A673 (cell line): ENCODE measurements at regions not wholly inside any gene's neighbourhood (a gene's known extent, or its start where the extent isn't known, plus 50 kb on each side); places are given as distances from the start of the nearest gene placed in this dataset.

Source experiments
- BruUV-seq: library from RNA; stranded (reverse); fragments of 400-500 nt; replicated peaks from 2 replicates; lab custom pipeline; 2021; lab: Mats Ljungman, UMichigan
- CTCF ChIA-PET: fragments of 300-600 bp; sonication (Branson Sonifier 250); formaldehyde crosslinking; loops from one replicate; lab custom pipeline; 2022; ENCODE audit warnings: antibody characterized with exemption; lab: Charles Lee
- POLR2A ChIA-PET: fragments of 300-600 bp; sonication (Branson Sonifier 250); formaldehyde crosslinking; loops from one replicate; lab custom pipeline; 2022; ENCODE audit warnings: antibody characterized with exemption; ENCODE audit not compliant: low non-redundant PET; lab: Charles Lee
- DNase-seq: peaks from one replicate; pipeline ENCODE4 v3.0.0-alpha.2; 2015; ENCODE audit warnings: low spot score
- H3K27ac ChIP-seq: fragments of 200-600 bp; sonication (generic); 2 replicates; pipeline ENCODE4 v1.5.1; 2016; ENCODE audit warnings: mixed run types, low read depth, mild to moderate bottlenecking, mixed read lengths, antibody characterized with exemption, low read length; ENCODE audit not compliant: poor library complexity, severe bottlenecking
- H3K27me3 ChIP-seq: fragments of 200-600 bp; sonication (generic); replicated peaks from 2 replicates; pipeline ENCODE4 v1.6.1; 2017; ENCODE audit warnings: mixed run types, low read depth, mild to moderate bottlenecking, mixed read lengths, antibody characterized with exemption, low read length; ENCODE audit not compliant: insufficient read depth, poor library complexity
- H3K36me3 ChIP-seq: fragments of 200-600 bp; sonication (generic); 2 replicates; pipeline ENCODE4 v1.6.1; 2016; ENCODE audit warnings: mixed run types, mild to moderate bottlenecking, mixed read lengths, antibody characterized with exemption, low read length; ENCODE audit not compliant: insufficient read depth, poor library complexity, severe bottlenecking
- H3K4me1 ChIP-seq: fragments of 200-600 bp; sonication (generic); 2 replicates; pipeline ENCODE4 v1.6.1; 2017; ENCODE audit warnings: mixed run types, mild to moderate bottlenecking, mixed read lengths, antibody characterized with exemption, low read length; ENCODE audit not compliant: insufficient read depth, poor library complexity, severe bottlenecking
- H3K4me3 ChIP-seq: fragments of 200-600 bp; sonication (generic); 2 replicates; pipeline ENCODE4 v1.5.1; 2016; ENCODE audit warnings: low read depth, mixed run types, mild to moderate bottlenecking, mixed read lengths, low read length; ENCODE audit not compliant: poor library complexity, severe bottlenecking
- H3K9me3 ChIP-seq: fragments of 200-600 bp; sonication (generic); 2 replicates; pipeline ENCODE4 v1.6.1; 2016; ENCODE audit warnings: mixed run types, low read depth, mild to moderate bottlenecking, mixed read lengths, antibody characterized with exemption, low read length; ENCODE audit not compliant: poor library complexity, severe bottlenecking
- CTCF ChIP-seq: fragments of 300-800, 200-600 bp; sonication (generic); conservative IDR thresholded peaks from 2 replicates; pipeline ENCODE4 v1.5.1; 2017; ENCODE audit warnings: low read depth, mild to moderate bottlenecking, antibody characterized with exemption, low read length, moderate library complexity, mixed read lengths
- EZH2 ChIP-seq: fragments of 200-600 bp; sonication (generic); IDR thresholded peaks from 2 replicates; pipeline ENCODE4 v1.6.1; 2017; ENCODE audit warnings: borderline replicate concordance, low read depth, mild to moderate bottlenecking, mixed read lengths, antibody characterized with exemption, low read length; ENCODE audit not compliant: poor library complexity, severe bottlenecking
- intact Hi-C: fragments of 100-400 bp; cut with micrococcal nuclease; formaldehyde crosslinking; loops from one replicate; pipeline ENCODE4 v1.10.0; 2022; ENCODE audit not compliant: unreplicated experiment

- ChIA-PET CTCF (no interaction called here), POLR2A (no interaction called here)
- DNase-seq = no peak
- Histone ChIP-seq H3K4me1 (no peaks in the 10 kb centered on the region), H3K27me3 (no peaks in the 10 kb centered on the region), H3K9me3 (peaks cover 17% of the 10 kb centered on the region), H3K36me3 (no peaks in the 10 kb centered on the region), H3K4me3 (no peak overlapping the region), H3K27ac (no peak overlapping the region)
- TF ChIP-seq EZH2 (no peak), CTCF (no peak)
- intact Hi-C loops = no loop called here
- BruUV-seq = no TSS peak
Observed at GRCh38 chr1:191977874-191978506, 180.3 kb upstream of the RGS18 start.

- Histone ChIP-seq H3K9me3 (peaks cover 17% of the 10 kb centered on the region), H3K4me3 (no peak overlapping the region), H3K27ac (no peak overlapping the region), H3K36me3 (no peaks in the 10 kb centered on the region), H3K27me3 (no peaks in the 10 kb centered on the region), H3K4me1 (no peaks in the 10 kb centered on the region)
- TF ChIP-seq CTCF = no peak
- no TSS peak for BruUV-seq
- ChIA-PET CTCF (no interaction called here), POLR2A (no interaction called here)
- DNase-seq = no peak
- intact Hi-C loops = no loop called here
Observed at GRCh38 chr1:191984856-191985255, 173.4 kb upstream of the RGS18 start.

GRCh38 chr1:191992118-191992517 lies 166.1 kb upstream of the RGS18 start:
- Histone ChIP-seq H3K9me3 (no peaks in the 10 kb centered on the region), H3K36me3 (no peaks in the 10 kb centered on the region), H3K27me3 (no peaks in the 10 kb centered on the region), H3K27ac (no peak overlapping the region), H3K4me3 (no peak overlapping the region), H3K4me1 (no peaks in the 10 kb centered on the region)
- CTCF ChIA-PET = no interaction called here
- DNase-seq = no peak
- no TSS peak for BruUV-seq
- POLR2A ChIA-PET = no interaction called here
- TF ChIP-seq CTCF = no peak
- no peak for TF ChIP-seq EZH2
- intact Hi-C loops = no loop called here
